ENCODE measurements at regions not wholly inside any gene's neighbourhood (a gene's known extent, or its start where the extent isn't known, plus 50 kb on each side); places are given as distances from the start of the nearest gene placed in this dataset.

GRCh38 chr3:18066899-18067582 lies 324.6 kb upstream of the TBC1D5 start:
- DNase-seq (ENCODE audit: low read depth in 4 of 6, low spot score in 6 of 6) = no peak
- Histone ChIP-seq H3K36me3 (ENCODE audit: control insufficient read depth, insufficient read depth, low read length) (no peaks in the 10 kb centered on the region), H3K9me3 (ENCODE audit: control insufficient read depth, insufficient read depth, low read length) (no peaks in the 10 kb centered on the region), H3K4me1 (ENCODE audit: control insufficient read depth, insufficient read depth, low read length) (no peaks in the 10 kb centered on the region), H3K27me3 (ENCODE audit: control insufficient read depth, insufficient read depth, low read length) (no peaks in the 10 kb centered on the region), H3K4me3 (ENCODE audit: low read depth, low read length) (no peak overlapping the region), H3K27ac (ENCODE audit: low read depth, low read length) (no peak overlapping the region)
- WGBS (ENCODE audit: insufficient coverage) = no CpG with 5 or more reads among the region's 3 CpGs

DNA sequence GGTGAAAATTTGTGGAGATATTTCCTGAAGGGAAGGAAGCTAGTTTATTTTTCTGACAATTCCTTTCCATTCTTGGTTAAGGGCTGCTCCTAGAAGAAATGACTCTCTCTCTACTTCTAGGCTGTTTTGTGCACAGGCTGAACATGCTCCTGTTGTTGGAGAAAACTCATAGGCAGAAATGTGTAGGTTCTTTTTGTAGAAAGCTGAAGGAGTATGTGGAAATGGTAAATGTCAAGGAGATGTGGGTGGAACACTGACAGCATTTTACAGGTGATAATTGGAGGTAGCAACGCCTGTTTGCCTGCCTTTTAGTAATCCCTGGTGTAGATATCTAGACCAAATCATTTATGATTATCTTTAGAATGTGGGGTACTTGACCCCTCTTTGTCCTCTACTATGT lies 322.2 kb upstream of the TBC1D5 start:
- no peaks in the 10 kb centered on the region for H3K4me1 ChIP-seq (ENCODE audit: control insufficient read depth, insufficient read depth, low read length)
- no peak for DNase-seq (ENCODE audit: low read depth in 4 of 6, low spot score in 6 of 6)
- no CpG with 5 or more reads among the region's 1 CpG for WGBS (ENCODE audit: insufficient coverage)
- no peak overlapping the region for H3K4me3 ChIP-seq (ENCODE audit: low read depth, low read length)
- no peaks in the 10 kb centered on the region for H3K9me3 ChIP-seq (ENCODE audit: control insufficient read depth, insufficient read depth, low read length)
- no peaks in the 10 kb centered on the region for H3K27me3 ChIP-seq (ENCODE audit: control insufficient read depth, insufficient read depth, low read length)
- H3K36me3 ChIP-seq (ENCODE audit: control insufficient read depth, insufficient read depth, low read length) = no peaks in the 10 kb centered on the region
- no peak overlapping the region for H3K27ac ChIP-seq (ENCODE audit: low read depth, low read length)

GRCh38 chr3:18062657-18063025 lies 320.2 kb upstream of the TBC1D5 start:
- H3K36me3 ChIP-seq (ENCODE audit: control insufficient read depth, insufficient read depth, low read length) = no peaks in the 10 kb centered on the region
- H3K27ac ChIP-seq (ENCODE audit: low read depth, low read length) = no peak overlapping the region
- WGBS (ENCODE audit: insufficient coverage) = 100% methylated on average over 1 of the region's 3 CpGs
- no peaks in the 10 kb centered on the region for H3K27me3 ChIP-seq (ENCODE audit: control insufficient read depth, insufficient read depth, low read length)
- no peak for DNase-seq (ENCODE audit: low read depth in 4 of 6, low spot score in 6 of 6)
- no peaks in the 10 kb centered on the region for H3K4me1 ChIP-seq (ENCODE audit: control insufficient read depth, insufficient read depth, low read length)
- no peak overlapping the region for H3K4me3 ChIP-seq (ENCODE audit: low read depth, low read length)
- H3K9me3 ChIP-seq (ENCODE audit: control insufficient read depth, insufficient read depth, low read length) = no peaks in the 10 kb centered on the region

- Histone ChIP-seq H3K27me3 (ENCODE audit: control insufficient read depth, insufficient read depth, low read length) (no peaks in the 10 kb centered on the region), H3K9me3 (ENCODE audit: control insufficient read depth, insufficient read depth, low read length) (no peaks in the 10 kb centered on the region), H3K36me3 (ENCODE audit: control insufficient read depth, insufficient read depth, low read length) (no peaks in the 10 kb centered on the region), H3K4me1 (ENCODE audit: control insufficient read depth, insufficient read depth, low read length) (no peaks in the 10 kb centered on the region), H3K4me3 (ENCODE audit: low read depth, low read length) (no peak overlapping the region), H3K27ac (ENCODE audit: low read depth, low read length) (no peak overlapping the region)
- WGBS (ENCODE audit: insufficient coverage) = no CpG with 5 or more reads among the region's 1 CpG
- no peak for DNase-seq (ENCODE audit: low read depth in 4 of 6, low spot score in 6 of 6)
Measured at GRCh38 chr3:18061737-18062656, 319.6 kb upstream of the TBC1D5 start.

- Histone ChIP-seq H3K27ac (ENCODE audit: low read depth, low read length) (no peak overlapping the region), H3K36me3 (ENCODE audit: control insufficient read depth, insufficient read depth, low read length) (no peaks in the 10 kb centered on the region), H3K27me3 (ENCODE audit: control insufficient read depth, insufficient read depth, low read length) (no peaks in the 10 kb centered on the region), H3K4me1 (ENCODE audit: control insufficient read depth, insufficient read depth, low read length) (no peaks in the 10 kb centered on the region), H3K4me3 (ENCODE audit: low read depth, low read length) (no peak overlapping the region), H3K9me3 (ENCODE audit: control insufficient read depth, insufficient read depth, low read length) (no peaks in the 10 kb centered on the region)
- WGBS (ENCODE audit: insufficient coverage) = no CpG with 5 or more reads among the region's 2 CpGs
- DNase-seq (ENCODE audit: low read depth in 4 of 6, low spot score in 6 of 6) = no peak
Measured at GRCh38 chr3:18058666-18059065, 316.2 kb upstream of the TBC1D5 start.

DNA sequence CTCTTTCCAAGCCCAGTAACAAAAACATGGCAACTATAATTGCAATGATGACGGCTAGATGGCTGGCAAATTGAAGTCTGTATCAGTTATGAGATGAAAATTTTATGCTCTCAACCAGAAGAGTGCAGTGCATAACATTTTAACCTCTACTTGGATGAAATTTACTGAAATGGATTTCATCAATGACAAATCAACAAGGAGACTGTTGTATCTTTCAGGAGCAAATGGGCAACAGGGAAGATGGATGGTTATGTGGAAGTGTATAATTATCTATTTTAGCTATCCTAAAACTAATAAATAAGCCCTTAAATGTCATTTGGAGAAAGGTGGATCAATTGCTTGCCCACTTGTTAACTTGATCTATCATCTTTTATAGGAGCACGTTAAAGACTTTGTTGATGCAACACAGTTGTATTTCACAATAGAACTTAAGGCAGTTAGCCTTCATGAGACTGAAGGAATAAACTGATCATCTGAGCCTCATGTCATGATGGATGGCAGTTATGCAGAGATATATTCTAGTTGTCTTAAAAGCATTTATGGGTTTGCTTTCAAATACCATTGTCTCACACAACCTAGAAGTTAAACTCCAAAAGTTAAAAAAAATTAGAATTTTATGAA lies 315.1 kb upstream of the TBC1D5 start:
- DNase-seq (ENCODE audit: low read depth in 4 of 6, low spot score in 6 of 6) = no peak
- no peaks in the 10 kb centered on the region for H3K9me3 ChIP-seq (ENCODE audit: control insufficient read depth, insufficient read depth, low read length)
- no peak overlapping the region for H3K27ac ChIP-seq (ENCODE audit: low read depth, low read length)
- H3K27me3 ChIP-seq (ENCODE audit: control insufficient read depth, insufficient read depth, low read length) = no peaks in the 10 kb centered on the region
- H3K4me3 ChIP-seq (ENCODE audit: low read depth, low read length) = no peak overlapping the region
- no peaks in the 10 kb centered on the region for H3K4me1 ChIP-seq (ENCODE audit: control insufficient read depth, insufficient read depth, low read length)
- WGBS (ENCODE audit: insufficient coverage) = no CpG with 5 or more reads among the region's 2 CpGs
- H3K36me3 ChIP-seq (ENCODE audit: control insufficient read depth, insufficient read depth, low read length) = no peaks in the 10 kb centered on the region

- H3K4me1 ChIP-seq (ENCODE audit: control insufficient read depth, insufficient read depth, low read length) = no peaks in the 10 kb centered on the region
- WGBS (ENCODE audit: insufficient coverage) = no CpG with 5 or more reads among the region's 1 CpG
- H3K36me3 ChIP-seq (ENCODE audit: control insufficient read depth, insufficient read depth, low read length) = no peaks in the 10 kb centered on the region
- no peaks in the 10 kb centered on the region for H3K27me3 ChIP-seq (ENCODE audit: control insufficient read depth, insufficient read depth, low read length)
- H3K4me3 ChIP-seq (ENCODE audit: low read depth, low read length) = no peak overlapping the region
- no peaks in the 10 kb centered on the region for H3K9me3 ChIP-seq (ENCODE audit: control insufficient read depth, insufficient read depth, low read length)
- no peak for DNase-seq (ENCODE audit: low read depth in 4 of 6, low spot score in 6 of 6)
- H3K27ac ChIP-seq (ENCODE audit: low read depth, low read length) = no peak overlapping the region
Measured at GRCh38 chr3:18054625-18055024, 312.2 kb upstream of the TBC1D5 start.

GRCh38 chr3:18051306-18051705 lies 308.9 kb upstream of the TBC1D5 start:
- no peak overlapping the region for H3K4me3 ChIP-seq (ENCODE audit: low read depth, low read length)
- 20% methylated on average over 1 of the region's 3 CpGs for WGBS (ENCODE audit: insufficient coverage)
- H3K27me3 ChIP-seq (ENCODE audit: control insufficient read depth, insufficient read depth, low read length) = no peaks in the 10 kb centered on the region

GRCh38 chr3:18049096-18049495 lies 306.7 kb upstream of the TBC1D5 start:
- DNase-seq (ENCODE audit: low read depth in 4 of 6, low spot score in 6 of 6) = peak in 1 of 6 donors; percentile 47
- Histone ChIP-seq H3K4me3 (ENCODE audit: low read depth, low read length) (no peak overlapping the region), H3K36me3 (ENCODE audit: control insufficient read depth, insufficient read depth, low read length) (no peaks in the 10 kb centered on the region), H3K27ac (ENCODE audit: low read depth, low read length) (no peak overlapping the region), H3K9me3 (ENCODE audit: control insufficient read depth, insufficient read depth, low read length) (no peaks in the 10 kb centered on the region), H3K27me3 (ENCODE audit: control insufficient read depth, insufficient read depth, low read length) (no peaks in the 10 kb centered on the region), H3K4me1 (ENCODE audit: control insufficient read depth, insufficient read depth, low read length) (no peaks in the 10 kb centered on the region)
- WGBS (ENCODE audit: insufficient coverage) = no CpG with 5 or more reads among the region's 4 CpGs

More at GRCh38 chr3:18051306-18051705, 308.9 kb upstream of the TBC1D5 start:
- Histone ChIP-seq H3K36me3 (ENCODE audit: control insufficient read depth, insufficient read depth, low read length) (no peaks in the 10 kb centered on the region), H3K27ac (ENCODE audit: low read depth, low read length) (no peak overlapping the region), H3K4me1 (ENCODE audit: control insufficient read depth, insufficient read depth, low read length) (no peaks in the 10 kb centered on the region), H3K9me3 (ENCODE audit: control insufficient read depth, insufficient read depth, low read length) (no peaks in the 10 kb centered on the region)
- DNase-seq (ENCODE audit: low read depth in 4 of 6, low spot score in 6 of 6) = peak in 1 of 6 donors; percentile 71
